ENCODE measurements at regions not wholly inside any gene's neighbourhood (a gene's known extent, or its start where the extent isn't known, plus 50 kb on each side); places are given as distances from the start of the nearest gene placed in this dataset.
"Not testable (repeated sequence)": the region's sequence is repeated elsewhere in the genome, so short reads cannot be mapped to it uniquely, and the experiment has no call there.

DNA sequence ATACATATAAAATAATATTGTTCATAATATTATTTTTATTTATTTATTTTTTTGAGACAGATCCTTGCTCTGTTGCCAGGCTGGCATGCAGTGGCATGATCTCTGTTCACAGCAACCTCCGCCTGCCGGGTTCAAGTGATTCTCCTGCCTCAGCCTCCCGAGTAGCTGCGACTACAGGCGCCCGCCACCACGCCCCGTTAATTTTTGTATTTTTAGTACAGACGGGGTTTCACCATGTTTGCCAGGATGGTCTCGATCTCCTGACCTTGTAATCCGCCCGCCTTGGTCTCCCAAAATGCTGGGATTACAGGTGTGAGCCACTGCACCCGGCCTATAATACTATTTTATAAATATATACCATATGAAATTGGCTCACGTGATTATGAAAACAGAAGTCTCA, 832.4 kb upstream of the TPTE start:
- H3K4me1 Mint-ChIP-seq; H4K20me1 ChIP-seq (ENCODE audit: insufficient read depth, low read length): not testable (repeated sequence)
- no CpG with 5 or more reads among the region's 14 CpGs for WGBS (ENCODE audit: insufficient coverage)

DNA sequence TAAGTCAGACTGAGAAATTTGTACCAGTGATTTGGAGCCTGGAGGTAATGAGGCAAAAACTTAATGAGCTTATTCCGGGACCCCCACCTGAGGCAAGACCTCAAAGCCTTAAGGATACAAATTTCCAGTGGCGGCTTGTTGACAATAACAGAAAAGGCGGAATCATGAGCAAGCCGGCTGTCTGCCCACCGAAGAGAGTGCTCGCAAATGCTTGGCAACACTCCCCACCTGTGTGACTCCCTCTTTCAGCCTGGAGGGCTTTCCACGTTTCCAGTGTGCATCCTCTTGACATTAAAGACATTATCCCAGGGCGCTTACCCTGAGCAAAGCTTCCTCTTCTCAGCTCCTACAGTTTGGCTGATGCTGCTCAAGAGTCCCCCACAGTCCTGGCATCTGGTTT, 830.4 kb upstream of the TPTE start:
- H3K4me2 ChIP-seq (replicated peaks; ENCODE audit: extremely low read depth, low read length, poor library complexity, severe bottlenecking); H4K20me1 ChIP-seq (ENCODE audit: insufficient read depth, low read length); H3K79me2 ChIP-seq (ENCODE audit: insufficient read depth, low read length); H3K27me3 ChIP-seq (ENCODE audit: control insufficient read depth in 2 of 2, insufficient read depth in 2 of 2, low read length in 2 of 2); H3K4me1 ChIP-seq (ENCODE audit: control insufficient read depth in 1 of 2, insufficient read depth in 2 of 2, low read length in 2 of 2); H3K27ac ChIP-seq (ENCODE audit: low read depth in 1 of 2, low read length in 2 of 2); H3K36me3 ChIP-seq (replicated peaks in 1 of 2; ENCODE audit: control insufficient read depth in 1 of 2, insufficient read depth in 2 of 2, low read length in 2 of 2); H3K9me3 ChIP-seq (replicated peaks in 1 of 2; ENCODE audit: control insufficient read depth in 1 of 2, insufficient read depth in 1 of 2, low read length in 2 of 2); H3K27ac Mint-ChIP-seq; DNase-seq; H3K27me3 Mint-ChIP-seq (ENCODE audit: low read depth in 3 of 3); H2AFZ ChIP-seq (ENCODE audit: insufficient read depth, low read depth, low read length, poor library complexity, severe bottlenecking); H3K36me3 Mint-ChIP-seq; intact Hi-C loops (cut with micrococcal nuclease); H3K9ac ChIP-seq (ENCODE audit: insufficient read depth, low read length, poor library complexity, severe bottlenecking); H3K9me3 Mint-ChIP-seq; H3K4me1 Mint-ChIP-seq; H3K4me3 Mint-ChIP-seq; H3K4me3 ChIP-seq (replicated peaks in 1 of 3; ENCODE audit: low read depth in 2 of 3, low read length in 3 of 3): not testable (repeated sequence)
- no CpG with 5 or more reads among the region's 8 CpGs for WGBS (ENCODE audit: insufficient coverage)

More for the DNA sequence above, 832.4 kb upstream of the TPTE start:
- H3K36me3 Mint-ChIP-seq; H3K4me2 ChIP-seq (replicated peaks; ENCODE audit: extremely low read depth, low read length, poor library complexity, severe bottlenecking); H3K27me3 Mint-ChIP-seq (ENCODE audit: low read depth in 3 of 3); H3K27me3 ChIP-seq (ENCODE audit: control insufficient read depth in 2 of 2, insufficient read depth in 2 of 2, low read length in 2 of 2); H3K9me3 ChIP-seq (replicated peaks in 1 of 2; ENCODE audit: control insufficient read depth in 1 of 2, insufficient read depth in 1 of 2, low read length in 2 of 2); H2AFZ ChIP-seq (ENCODE audit: insufficient read depth, low read depth, low read length, poor library complexity, severe bottlenecking); H3K9ac ChIP-seq (ENCODE audit: insufficient read depth, low read length, poor library complexity, severe bottlenecking); H3K27ac Mint-ChIP-seq; H3K79me2 ChIP-seq (ENCODE audit: insufficient read depth, low read length); H3K9me3 Mint-ChIP-seq; H3K4me3 ChIP-seq (replicated peaks in 1 of 3; ENCODE audit: low read depth in 2 of 3, low read length in 3 of 3); intact Hi-C loops (cut with micrococcal nuclease); H3K36me3 ChIP-seq (replicated peaks in 1 of 2; ENCODE audit: control insufficient read depth in 1 of 2, insufficient read depth in 2 of 2, low read length in 2 of 2); H3K27ac ChIP-seq (ENCODE audit: low read depth in 1 of 2, low read length in 2 of 2); DNase-seq; H3K4me3 Mint-ChIP-seq; H3K4me1 ChIP-seq (ENCODE audit: control insufficient read depth in 1 of 2, insufficient read depth in 2 of 2, low read length in 2 of 2): not testable (repeated sequence)

DNA sequence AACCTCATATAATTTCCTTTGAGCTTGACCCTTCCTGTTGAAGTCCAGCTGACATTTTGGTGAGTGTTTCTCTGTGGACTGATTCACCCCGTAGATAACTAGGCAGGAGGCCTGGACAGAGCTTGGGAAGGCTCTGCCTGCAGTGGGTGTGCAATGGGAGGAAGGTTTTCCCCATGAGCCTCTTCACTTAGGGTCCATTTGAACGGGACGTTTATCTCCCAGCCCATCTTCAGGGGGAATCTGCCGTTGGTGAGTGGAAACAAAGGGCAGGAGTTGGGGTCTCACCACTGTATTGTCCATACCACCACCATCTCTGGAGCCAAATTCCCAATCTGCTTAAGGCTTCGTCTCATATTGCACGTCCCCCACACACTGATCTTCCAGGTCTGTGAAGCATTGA, 825.6 kb upstream of the TPTE start:
- H3K27ac ChIP-seq (ENCODE audit: low read depth in 1 of 2, low read length in 2 of 2); H2AFZ ChIP-seq (ENCODE audit: insufficient read depth, low read depth, low read length, poor library complexity, severe bottlenecking); H3K9me3 ChIP-seq (replicated peaks in 1 of 2; ENCODE audit: control insufficient read depth in 1 of 2, insufficient read depth in 1 of 2, low read length in 2 of 2); H3K36me3 ChIP-seq (replicated peaks in 1 of 2; ENCODE audit: control insufficient read depth in 1 of 2, insufficient read depth in 2 of 2, low read length in 2 of 2); H3K27ac Mint-ChIP-seq; H3K9me3 Mint-ChIP-seq; intact Hi-C loops (cut with micrococcal nuclease); H3K27me3 ChIP-seq (ENCODE audit: control insufficient read depth in 2 of 2, insufficient read depth in 2 of 2, low read length in 2 of 2); H3K9ac ChIP-seq (ENCODE audit: insufficient read depth, low read length, poor library complexity, severe bottlenecking); H3K36me3 Mint-ChIP-seq; H3K4me1 ChIP-seq (ENCODE audit: control insufficient read depth in 1 of 2, insufficient read depth in 2 of 2, low read length in 2 of 2); H4K20me1 ChIP-seq (ENCODE audit: insufficient read depth, low read length); H3K4me1 Mint-ChIP-seq; H3K27me3 Mint-ChIP-seq (ENCODE audit: low read depth in 3 of 3); H3K79me2 ChIP-seq (ENCODE audit: insufficient read depth, low read length); H3K4me3 Mint-ChIP-seq; H3K4me2 ChIP-seq (replicated peaks; ENCODE audit: extremely low read depth, low read length, poor library complexity, severe bottlenecking); DNase-seq; H3K4me3 ChIP-seq (replicated peaks in 1 of 3; ENCODE audit: low read depth in 2 of 3, low read length in 3 of 3): not testable (repeated sequence)
- 40% methylated on average over 1 of the region's 6 CpGs for WGBS (ENCODE audit: insufficient coverage)

DNA sequence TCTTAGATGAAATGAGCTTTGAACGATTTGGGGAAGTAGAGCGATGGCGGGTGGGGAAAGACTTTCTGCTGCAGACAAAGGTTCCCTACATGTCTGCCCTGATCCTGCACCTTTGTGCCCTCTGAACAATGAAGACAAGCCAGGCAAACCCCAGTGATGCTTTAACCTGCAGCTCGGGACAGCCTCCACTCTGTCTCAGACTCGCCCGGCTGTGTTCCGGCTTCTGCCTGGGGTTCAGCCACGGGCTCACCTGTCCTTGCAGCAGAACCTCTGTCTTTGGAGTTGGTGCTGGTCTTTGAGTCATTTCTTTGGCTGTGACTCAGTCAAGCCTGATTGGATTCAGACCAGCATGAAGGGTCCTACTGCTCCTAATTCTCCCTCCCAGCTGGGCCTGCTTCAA, 823.6 kb upstream of the TPTE start:
- H3K27ac Mint-ChIP-seq; intact Hi-C loops (cut with micrococcal nuclease); H3K9ac ChIP-seq (ENCODE audit: insufficient read depth, low read length, poor library complexity, severe bottlenecking); H3K4me1 ChIP-seq (ENCODE audit: control insufficient read depth in 1 of 2, insufficient read depth in 2 of 2, low read length in 2 of 2); H4K20me1 ChIP-seq (ENCODE audit: insufficient read depth, low read length); H3K4me3 ChIP-seq (replicated peaks in 1 of 3; ENCODE audit: low read depth in 2 of 3, low read length in 3 of 3); H3K9me3 ChIP-seq (replicated peaks in 1 of 2; ENCODE audit: control insufficient read depth in 1 of 2, insufficient read depth in 1 of 2, low read length in 2 of 2); H3K27me3 Mint-ChIP-seq (ENCODE audit: low read depth in 3 of 3); H2AFZ ChIP-seq (ENCODE audit: insufficient read depth, low read depth, low read length, poor library complexity, severe bottlenecking); H3K36me3 Mint-ChIP-seq; H3K27me3 ChIP-seq (ENCODE audit: control insufficient read depth in 2 of 2, insufficient read depth in 2 of 2, low read length in 2 of 2); H3K36me3 ChIP-seq (replicated peaks in 1 of 2; ENCODE audit: control insufficient read depth in 1 of 2, insufficient read depth in 2 of 2, low read length in 2 of 2); H3K4me2 ChIP-seq (replicated peaks; ENCODE audit: extremely low read depth, low read length, poor library complexity, severe bottlenecking); DNase-seq; H3K9me3 Mint-ChIP-seq; H3K4me3 Mint-ChIP-seq; H3K27ac ChIP-seq (ENCODE audit: low read depth in 1 of 2, low read length in 2 of 2); H3K4me1 Mint-ChIP-seq; H3K79me2 ChIP-seq (ENCODE audit: insufficient read depth, low read length): not testable (repeated sequence)
- no CpG with 5 or more reads among the region's 8 CpGs for WGBS (ENCODE audit: insufficient coverage)

Measured in CD14-positive monocyte (primary cell).